RWPE2 (cell line): ENCODE measurements at regions not wholly inside any gene's neighbourhood (a gene's known extent, or its start where the extent isn't known, plus 50 kb on each side); places are given as distances from the start of the nearest gene placed in this dataset.
A peak's percentile ranks its signal among the peaks of the same experiment; 100 is the strongest.

ENCODE experiments used
- ATAC-seq: fragments of 200-7000 bp; cut with Tn5 transposase; 3 replicates; pipeline ENCODE4 v1.9.1; 2021; ENCODE audit warnings: low read depth
- DNase-seq: peaks from one replicate; pipeline ENCODE4 v3.0.0-alpha.2; 2020; ENCODE audit warnings: low spot score
- H3K27ac ChIP-seq: fragments of 450-650 bp; 2 replicates; pipeline ENCODE4 v1.5.1; 2017; ENCODE audit warnings: mild to moderate bottlenecking; ENCODE audit not compliant: poor library complexity, severe bottlenecking
- H3K27me3 ChIP-seq: fragments of 250-450 bp; sonication (Bioruptor Pico); 2 replicates; pipeline ENCODE4 v1.5.1; 2021; ENCODE audit warnings: mild to moderate bottlenecking, moderate library complexity; ENCODE audit not compliant: insufficient read depth, poor library complexity, severe bottlenecking
- H3K36me3 ChIP-seq: fragments of 250-450 bp; sonication (Bioruptor Pico); 2 replicates; pipeline ENCODE4 v1.5.1; 2020; ENCODE audit warnings: low read depth, mild to moderate bottlenecking, moderate library complexity
- H3K4me1 ChIP-seq: fragments of 250-450 bp; sonication (Bioruptor Pico); 2 replicates; pipeline ENCODE4 v1.5.1; 2021; ENCODE audit warnings: mild to moderate bottlenecking, moderate library complexity; ENCODE audit not compliant: insufficient read depth, poor library complexity, severe bottlenecking
- H3K4me3 ChIP-seq: fragments of 250-450 bp; sonication (Bioruptor Pico); 2 replicates; pipeline ENCODE4 v1.5.1; 2021; ENCODE audit warnings: mild to moderate bottlenecking, moderate library complexity; ENCODE audit not compliant: severe bottlenecking
- H3K9me3 ChIP-seq: fragments of 250-450 bp; sonication (Bioruptor Pico); 2 replicates; pipeline ENCODE4 v1.5.1; 2021; ENCODE audit warnings: mild to moderate bottlenecking, moderate library complexity; ENCODE audit not compliant: severe bottlenecking
- CTCF ChIP-seq: fragments of 450-650 bp; IDR thresholded peaks from one replicate; pipeline ENCODE4 v1.5.1; 2017; ENCODE audit warnings: mild to moderate bottlenecking, moderate library complexity; ENCODE audit not compliant: poor library complexity, severe bottlenecking

GRCh38 chr15:69505956-69506556 lies 53.4 kb downstream of the RPLP1 start:
- Histone ChIP-seq H3K36me3 (no peaks in the 10 kb centered on the region), H3K27ac (no peak overlapping the region), H3K9me3 (no peaks in the 10 kb centered on the region), H3K4me1 (no peaks in the 10 kb centered on the region), H3K4me3 (no peak overlapping the region), H3K27me3 (no peaks in the 10 kb centered on the region)
- DNase-seq (peak; percentile 50), ATAC-seq (no peak)
- TF ChIP-seq CTCF: no peak

DNA sequence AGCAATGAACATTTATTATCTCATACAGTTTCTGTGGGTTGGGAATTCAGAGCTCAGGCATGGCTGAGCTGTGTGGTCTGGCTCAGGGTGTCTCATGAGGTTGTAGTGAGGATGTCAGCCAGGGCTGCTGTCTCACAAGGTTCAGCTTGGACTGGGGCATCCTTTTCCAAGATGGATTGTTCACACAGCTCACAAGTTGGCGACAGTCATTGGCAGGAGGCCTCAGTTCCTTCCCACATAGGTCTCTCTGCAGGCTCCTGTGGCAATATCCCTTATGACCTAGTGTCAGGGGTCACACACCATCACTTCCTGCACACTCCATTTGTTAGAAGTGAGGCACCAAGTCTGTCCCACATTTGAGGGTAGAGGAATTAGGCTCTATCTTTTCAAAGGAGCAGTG lies 56.0 kb downstream of the RPLP1 start:
- no peaks in the 10 kb centered on the region for H3K36me3 ChIP-seq
- H3K9me3 ChIP-seq: no peaks in the 10 kb centered on the region
- ATAC-seq: no peak
- no peak for TF ChIP-seq CTCF
- H3K4me1 ChIP-seq: no peaks in the 10 kb centered on the region
- H3K4me3 ChIP-seq: no peak overlapping the region
- no peaks in the 10 kb centered on the region for H3K27me3 ChIP-seq
- H3K27ac ChIP-seq: no peak overlapping the region
- DNase-seq: peak; percentile 20

DNA sequence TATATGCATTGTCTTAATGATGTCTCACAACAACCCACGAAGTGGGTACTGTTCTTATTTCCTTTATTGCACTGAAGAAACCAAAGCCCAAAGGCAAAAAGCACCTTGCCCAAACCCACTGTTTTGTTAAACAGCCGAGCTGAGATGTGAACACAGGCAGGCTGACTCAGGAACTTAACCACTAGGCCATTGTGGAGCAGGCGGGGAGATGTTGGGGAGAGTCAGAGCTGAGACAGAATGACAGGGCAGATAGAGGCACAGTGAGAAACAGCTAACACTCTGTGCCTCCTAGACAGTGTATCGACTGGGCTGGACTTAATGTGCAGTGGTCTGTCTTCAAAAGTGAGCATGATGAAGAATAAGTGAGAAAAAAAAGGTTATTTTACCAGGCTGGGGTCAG lies 56.5 kb downstream of the RPLP1 start:
- Histone ChIP-seq H3K36me3 (no peaks in the 10 kb centered on the region), H3K27ac (no peak overlapping the region), H3K4me3 (no peak overlapping the region), H3K27me3 (no peaks in the 10 kb centered on the region), H3K9me3 (no peaks in the 10 kb centered on the region), H3K4me1 (no peaks in the 10 kb centered on the region)
- TF ChIP-seq CTCF: no peak
- ATAC-seq (no peak), DNase-seq (peak; percentile 24)

DNA sequence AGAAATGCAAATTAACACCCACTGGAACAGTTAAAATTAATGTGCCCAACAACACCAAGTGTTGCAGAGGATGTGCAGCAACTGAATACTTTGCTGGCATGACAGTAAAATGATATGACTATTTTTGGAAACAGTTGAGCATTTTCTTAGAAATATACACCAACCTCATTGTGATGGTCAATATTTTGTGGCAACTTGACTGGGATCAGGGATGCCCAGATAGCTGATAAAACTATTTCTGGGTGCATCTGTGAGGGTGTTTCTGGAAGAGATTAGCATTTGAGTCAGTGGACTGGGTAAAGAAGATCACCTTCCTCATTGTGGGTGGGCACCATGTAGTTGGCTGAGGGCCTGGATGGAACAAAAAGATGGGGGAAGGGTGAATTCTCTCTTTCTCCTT lies 57.9 kb downstream of the RPLP1 start:
- H3K9me3 ChIP-seq: no peaks in the 10 kb centered on the region
- no peaks in the 10 kb centered on the region for H3K27me3 ChIP-seq
- no peaks in the 10 kb centered on the region for H3K4me1 ChIP-seq
- TF ChIP-seq CTCF: no peak
- DNase-seq (no peak), ATAC-seq (no peak)
- no peak overlapping the region for H3K27ac ChIP-seq
- H3K36me3 ChIP-seq: no peaks in the 10 kb centered on the region
- no peak overlapping the region for H3K4me3 ChIP-seq

GRCh38 chr15:69511015-69511414 lies 58.4 kb downstream of the RPLP1 start:
- Histone ChIP-seq H3K4me3 (no peak overlapping the region), H3K27ac (no peak overlapping the region), H3K4me1 (no peaks in the 10 kb centered on the region), H3K27me3 (no peaks in the 10 kb centered on the region), H3K9me3 (no peaks in the 10 kb centered on the region), H3K36me3 (no peaks in the 10 kb centered on the region)
- no peak for TF ChIP-seq CTCF
- DNase-seq (no peak), ATAC-seq (no peak)
